ENCODE measurements at regions not wholly inside any gene's neighbourhood (a gene's known extent, or its start where the extent isn't known, plus 50 kb on each side); places are given as distances from the start of the nearest gene placed in this dataset.

- DNase-seq: no peak
- Histone ChIP-seq H3K27me3 (ENCODE audit: insufficient read depth, low read depth, severe bottlenecking) (no peaks in the 10 kb centered on the region), H3K27ac (no peak overlapping the region), H3K36me3 (no peaks in the 10 kb centered on the region), H3K4me3 (ENCODE audit: low read depth, low read length) (no peak overlapping the region), H3K9me3 (ENCODE audit: severe bottlenecking) (no peaks in the 10 kb centered on the region)
- no peak for TF ChIP-seq CTCF (IDR thresholded peaks at IDR 0.05; ENCODE audit: low read depth, low read length)
Observed at GRCh38 chr18:25560369-25560768, 208.4 kb upstream of the ZNF521 start.

- no peak for DNase-seq
- no peak overlapping the region for H3K4me3 ChIP-seq (ENCODE audit: low read depth, low read length)
- no peaks in the 10 kb centered on the region for H3K27me3 ChIP-seq (ENCODE audit: insufficient read depth, low read depth, severe bottlenecking)
- no peaks in the 10 kb centered on the region for H3K9me3 ChIP-seq (ENCODE audit: severe bottlenecking)
- no peak for TF ChIP-seq CTCF (IDR thresholded peaks at IDR 0.05; ENCODE audit: low read depth, low read length)
- no peaks in the 10 kb centered on the region for H3K36me3 ChIP-seq
- H3K27ac ChIP-seq: no peak overlapping the region
Observed at GRCh38 chr18:25557011-25557410, 205.0 kb upstream of the ZNF521 start.

GRCh38 chr18:25553631-25554263 is 201.8 kb upstream of the ZNF521 start:
- Histone ChIP-seq H3K4me3 (ENCODE audit: low read depth, low read length) (no peak overlapping the region), H3K36me3 (no peaks in the 10 kb centered on the region), H3K27me3 (ENCODE audit: insufficient read depth, low read depth, severe bottlenecking) (no peaks in the 10 kb centered on the region), H3K9me3 (ENCODE audit: severe bottlenecking) (no peaks in the 10 kb centered on the region), H3K27ac (no peak overlapping the region)
- no peak for DNase-seq
- no peak for TF ChIP-seq CTCF (IDR thresholded peaks at IDR 0.05; ENCODE audit: low read depth, low read length)

- TF ChIP-seq CTCF (IDR thresholded peaks at IDR 0.05; ENCODE audit: low read depth, low read length): no peak
- Histone ChIP-seq H3K4me3 (ENCODE audit: low read depth, low read length) (no peak overlapping the region), H3K36me3 (no peaks in the 10 kb centered on the region), H3K27me3 (ENCODE audit: insufficient read depth, low read depth, severe bottlenecking) (peaks cover 4% of the 10 kb centered on the region), H3K9me3 (ENCODE audit: severe bottlenecking) (no peaks in the 10 kb centered on the region), H3K27ac (no peak overlapping the region)
- DNase-seq: no peak
Observed at GRCh38 chr18:25544546-25545287, 192.8 kb upstream of the ZNF521 start.

GRCh38 chr18:25538175-25538922 is 186.4 kb upstream of the ZNF521 start:
- peaks cover 4% of the 10 kb centered on the region for H3K27me3 ChIP-seq (ENCODE audit: insufficient read depth, low read depth, severe bottlenecking)
- no peak for TF ChIP-seq CTCF (IDR thresholded peaks at IDR 0.05; ENCODE audit: low read depth, low read length)

More at GRCh38 chr18:25538175-25538922, 186.4 kb upstream of the ZNF521 start:
- DNase-seq: no peak
- H3K36me3 ChIP-seq: no peaks in the 10 kb centered on the region
- H3K9me3 ChIP-seq (ENCODE audit: severe bottlenecking): no peaks in the 10 kb centered on the region
- no peak overlapping the region for H3K27ac ChIP-seq
- no peak overlapping the region for H3K4me3 ChIP-seq (ENCODE audit: low read depth, low read length)
